Colonic mucosa (tissue), 4 donors: ENCODE measurements at regions not wholly inside any gene's neighbourhood (a gene's known extent, or its start where the extent isn't known, plus 50 kb on each side); places are given as distances from the start of the nearest gene placed in this dataset.

Experiments
- DNase-seq: peaks from one replicate; pipeline ENCODE4 v3.0.0-alpha.2; 2020
- H3K27ac ChIP-seq: fragments of 200-600 bp; one replicate; pipeline ENCODE4 v1.8.0; 2021
- H3K27me3 ChIP-seq: fragments of 200-600 bp; one replicate; pipeline ENCODE4 v1.8.0; 2021
- H3K36me3 ChIP-seq: fragments of 200-600 bp; one replicate; pipeline ENCODE4 v1.8.0; 2021
- H3K4me1 ChIP-seq: fragments of 200-600 bp; one replicate; pipeline ENCODE4 v1.8.0; 2021; ENCODE audit warnings: mild to moderate bottlenecking
- H3K4me3 ChIP-seq: fragments of 200-600 bp; one replicate; pipeline ENCODE4 v1.8.0; 2021
- H3K9ac ChIP-seq, 2 donors: one replicate each; pipeline ENCODE4 v1.7.0; 2013; ENCODE audit warnings: control low read depth in 2 of 2, low read depth in 2 of 2, low read length in 2 of 2
- H3K9me3 ChIP-seq: fragments of 200-600 bp; one replicate; pipeline ENCODE4 v1.8.0; 2021
- intact Hi-C: fragments of 100-400 bp; cut with DNase I; formaldehyde crosslinking; loops from one replicate; pipeline ENCODE4 v1.14.1; 2022
- TF ChIP-seq, protein P1 (sequence below): fragments of 200-600 bp; IDR thresholded peaks from one replicate; pipeline ENCODE4 v1.8.0; 2022; ENCODE audit warnings: antibody characterized with exemption, mild to moderate bottlenecking
- donor health status: healthy.
- donor health status: DM: no; HTN: no; CAD: no.
- donor health status: DM: no; HTN: no; CAD: no.

DNA sequence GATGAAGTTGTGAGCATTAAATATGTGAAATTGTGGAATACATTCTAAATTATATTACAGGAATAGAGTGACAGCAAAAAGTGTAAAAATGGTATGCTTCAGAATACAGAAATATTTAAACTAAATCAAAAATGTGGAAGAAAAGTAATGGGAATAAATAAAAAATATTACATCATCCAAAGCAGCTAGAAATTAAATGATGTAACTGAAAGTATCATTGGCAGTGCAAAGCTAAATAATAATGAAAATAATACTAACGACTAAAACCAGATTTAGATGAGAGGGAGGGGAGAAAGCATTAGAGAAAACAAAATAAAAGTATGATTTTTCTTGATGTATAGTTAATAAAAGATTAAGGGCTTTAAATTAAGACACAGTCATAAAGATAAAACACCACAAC lies 1104.0 kb downstream of the EPHA7 start:
- Histone ChIP-seq H3K4me3 (no peak overlapping the region), H3K9ac (no peak overlapping the region), H3K27ac (no peak overlapping the region), H3K4me1 (no peaks in the 10 kb centered on the region), H3K9me3 (no peaks in the 10 kb centered on the region), H3K36me3 (no peaks in the 10 kb centered on the region), H3K27me3 (no peaks in the 10 kb centered on the region)
- intact Hi-C loops: no loop called here
- TF ChIP-seq, protein P1, sequence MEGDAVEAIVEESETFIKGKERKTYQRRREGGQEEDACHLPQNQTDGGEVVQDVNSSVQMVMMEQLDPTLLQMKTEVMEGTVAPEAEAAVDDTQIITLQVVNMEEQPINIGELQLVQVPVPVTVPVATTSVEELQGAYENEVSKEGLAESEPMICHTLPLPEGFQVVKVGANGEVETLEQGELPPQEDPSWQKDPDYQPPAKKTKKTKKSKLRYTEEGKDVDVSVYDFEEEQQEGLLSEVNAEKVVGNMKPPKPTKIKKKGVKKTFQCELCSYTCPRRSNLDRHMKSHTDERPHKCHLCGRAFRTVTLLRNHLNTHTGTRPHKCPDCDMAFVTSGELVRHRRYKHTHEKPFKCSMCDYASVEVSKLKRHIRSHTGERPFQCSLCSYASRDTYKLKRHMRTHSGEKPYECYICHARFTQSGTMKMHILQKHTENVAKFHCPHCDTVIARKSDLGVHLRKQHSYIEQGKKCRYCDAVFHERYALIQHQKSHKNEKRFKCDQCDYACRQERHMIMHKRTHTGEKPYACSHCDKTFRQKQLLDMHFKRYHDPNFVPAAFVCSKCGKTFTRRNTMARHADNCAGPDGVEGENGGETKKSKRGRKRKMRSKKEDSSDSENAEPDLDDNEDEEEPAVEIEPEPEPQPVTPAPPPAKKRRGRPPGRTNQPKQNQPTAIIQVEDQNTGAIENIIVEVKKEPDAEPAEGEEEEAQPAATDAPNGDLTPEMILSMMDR: no peak
- DNase-seq: no peak

DNA sequence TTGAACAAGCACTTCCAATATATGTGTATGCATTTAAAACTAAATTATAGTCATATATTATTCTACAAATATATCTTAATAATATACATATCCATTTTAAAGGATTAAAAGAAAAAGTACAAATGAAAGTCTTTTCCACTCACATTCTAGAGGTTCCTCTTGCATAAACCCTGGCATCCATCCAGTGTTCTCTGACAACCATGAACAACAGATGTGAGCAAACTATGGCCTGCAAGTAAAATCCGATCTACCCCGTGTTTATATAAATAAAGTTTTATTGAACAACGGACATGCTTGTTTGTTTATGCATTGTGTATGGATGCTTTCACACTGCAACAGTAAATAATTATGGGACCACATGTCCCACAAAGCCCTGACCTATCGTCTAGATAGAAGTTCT lies 1122.3 kb downstream of the EPHA7 start:
- Histone ChIP-seq H3K27me3 (no peaks in the 10 kb centered on the region), H3K9me3 (no peaks in the 10 kb centered on the region), H3K9ac (no peak overlapping the region), H3K4me1 (no peaks in the 10 kb centered on the region), H3K36me3 (no peaks in the 10 kb centered on the region), H3K27ac (no peak overlapping the region), H3K4me3 (no peak overlapping the region)
- TF ChIP-seq, protein P1: no peak
- DNase-seq: no peak
- intact Hi-C loops: no loop called here

DNA sequence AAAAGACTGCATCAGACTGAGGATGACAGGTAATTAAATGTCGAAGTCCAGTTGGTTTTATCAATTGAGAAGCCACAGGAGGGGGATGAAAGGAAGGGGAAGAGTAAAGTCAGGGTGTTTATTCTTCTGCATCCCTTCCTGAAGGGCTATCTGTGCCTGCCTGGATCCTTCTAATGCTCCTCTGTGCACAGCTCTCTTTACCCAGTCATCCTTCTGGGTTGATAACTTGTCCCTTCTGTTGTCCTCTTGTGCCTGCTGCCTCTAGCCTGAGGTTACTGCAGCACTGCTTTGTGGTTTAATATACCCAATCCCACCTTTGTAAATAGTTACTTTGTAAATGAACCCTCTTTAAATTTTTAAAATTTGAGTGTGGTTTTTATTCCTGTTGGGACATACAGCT lies 1127.3 kb downstream of the EPHA7 start:
- Histone ChIP-seq H3K4me3 (no peak overlapping the region), H3K36me3 (no peaks in the 10 kb centered on the region), H3K27me3 (no peaks in the 10 kb centered on the region), H3K9me3 (no peaks in the 10 kb centered on the region), H3K9ac (no peak overlapping the region), H3K27ac (no peak overlapping the region), H3K4me1 (no peaks in the 10 kb centered on the region)
- no peak for DNase-seq
- TF ChIP-seq, protein P1: no peak
- intact Hi-C loops: no loop called here

DNA sequence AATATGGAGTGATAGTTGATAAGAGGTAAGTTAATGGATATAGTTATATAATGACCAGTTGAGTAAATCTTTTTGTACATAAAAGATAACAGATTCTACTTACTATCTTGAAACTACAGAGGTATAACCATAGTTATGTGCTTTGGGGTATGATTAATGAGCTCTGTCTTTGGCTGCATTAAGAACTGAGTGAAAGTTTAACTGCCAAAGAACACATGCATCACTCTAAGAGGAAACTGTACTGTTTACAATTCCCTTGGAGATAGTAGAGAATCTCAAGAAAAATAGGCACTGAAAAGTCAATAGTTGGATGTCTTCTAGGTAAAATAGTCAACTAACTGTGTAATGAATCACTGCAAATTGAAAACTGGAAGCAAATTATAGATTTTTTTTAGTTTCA lies 1129.5 kb downstream of the EPHA7 start:
- H3K9me3 ChIP-seq: no peaks in the 10 kb centered on the region
- intact Hi-C loops: no loop called here
- no peak overlapping the region for H3K27ac ChIP-seq
- no peak overlapping the region for H3K9ac ChIP-seq
- H3K4me3 ChIP-seq: no peak overlapping the region
- no peaks in the 10 kb centered on the region for H3K4me1 ChIP-seq
- H3K27me3 ChIP-seq: no peaks in the 10 kb centered on the region
- DNase-seq: no peak
- H3K36me3 ChIP-seq: no peaks in the 10 kb centered on the region
- TF ChIP-seq, protein P1: no peak

DNA sequence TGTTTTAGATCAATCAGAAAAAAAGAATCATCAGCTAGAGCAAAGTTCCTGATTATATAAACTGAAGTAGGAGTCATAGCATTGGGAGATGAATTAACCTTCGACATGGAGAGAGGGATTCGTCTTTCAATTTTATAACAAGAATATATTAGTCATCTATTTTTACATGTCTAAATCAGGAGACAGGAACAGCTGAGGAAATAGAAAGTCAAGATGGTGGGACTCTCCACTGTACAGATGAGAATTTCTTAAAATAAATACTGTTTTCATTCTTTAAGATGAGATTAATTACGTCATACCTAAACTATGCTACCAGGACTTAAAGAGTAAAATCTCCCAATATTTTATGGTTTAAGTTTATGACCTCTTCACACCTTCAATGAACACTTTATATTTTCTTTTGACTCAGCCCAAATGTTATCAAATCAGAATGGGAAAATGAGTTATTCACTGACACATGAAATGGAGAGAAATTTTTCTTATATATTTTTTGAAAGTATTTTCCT lies 1137.7 kb downstream of the EPHA7 start:
- TF ChIP-seq, protein P1: no peak
- Histone ChIP-seq H3K27me3 (no peaks in the 10 kb centered on the region), H3K9me3 (no peaks in the 10 kb centered on the region), H3K9ac (no peak overlapping the region), H3K4me3 (no peak overlapping the region), H3K4me1 (no peaks in the 10 kb centered on the region), H3K36me3 (no peaks in the 10 kb centered on the region), H3K27ac (no peak overlapping the region)
- intact Hi-C loops: no loop called here
- no peak for DNase-seq

DNA sequence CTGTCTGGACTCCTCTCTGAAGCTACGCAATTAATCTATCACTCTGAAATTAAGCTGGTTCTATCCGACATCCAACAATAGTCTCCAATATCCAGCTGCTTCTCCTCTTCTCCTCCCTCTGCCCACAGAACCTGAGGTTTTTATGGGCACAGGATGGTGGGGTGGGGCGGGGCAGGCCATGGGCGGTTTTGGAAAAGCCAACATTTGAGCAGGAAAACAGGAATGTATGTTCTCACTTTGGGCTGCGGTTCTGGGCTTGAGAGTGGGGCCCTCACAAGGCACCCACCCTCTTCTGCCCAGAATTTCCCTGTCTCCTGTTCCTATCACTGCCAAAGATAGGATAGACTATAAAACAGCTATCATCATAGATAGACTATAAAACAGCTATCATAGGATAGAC lies 1144.2 kb downstream of the EPHA7 start:
- TF ChIP-seq, protein P1: no peak
- Histone ChIP-seq H3K27me3 (no peaks in the 10 kb centered on the region), H3K36me3 (no peaks in the 10 kb centered on the region), H3K4me3 (no peak overlapping the region), H3K27ac (no peak overlapping the region), H3K9me3 (no peaks in the 10 kb centered on the region), H3K9ac (no peak overlapping the region), H3K4me1 (no peaks in the 10 kb centered on the region)
- intact Hi-C loops: no loop called here
- DNase-seq: no peak
